GM18951 (cell line): ENCODE measurements at regions not wholly inside any gene's neighbourhood (a gene's known extent, or its start where the extent isn't known, plus 50 kb on each side); places are given as distances from the start of the nearest gene placed in this dataset.

Experiments
- POLR2A ChIP-seq: IDR thresholded peaks from 4 replicates; pipeline ENCODE4 v1.6.1; 2011; ENCODE audit warnings: mild to moderate bottlenecking; ENCODE audit not compliant: insufficient read length, insufficient read depth; ENCODE audit errors: extremely low read depth
- in situ Hi-C: fragments of 300-500 bp; cut with MboI; formaldehyde crosslinking; loops from one replicate; pipeline ENCODE4 v1.12.0; 2022; ENCODE audit warnings: low sequenced_read_pairs, mixed read lengths, inconsistent platforms; ENCODE audit not compliant: unreplicated experiment

DNA sequence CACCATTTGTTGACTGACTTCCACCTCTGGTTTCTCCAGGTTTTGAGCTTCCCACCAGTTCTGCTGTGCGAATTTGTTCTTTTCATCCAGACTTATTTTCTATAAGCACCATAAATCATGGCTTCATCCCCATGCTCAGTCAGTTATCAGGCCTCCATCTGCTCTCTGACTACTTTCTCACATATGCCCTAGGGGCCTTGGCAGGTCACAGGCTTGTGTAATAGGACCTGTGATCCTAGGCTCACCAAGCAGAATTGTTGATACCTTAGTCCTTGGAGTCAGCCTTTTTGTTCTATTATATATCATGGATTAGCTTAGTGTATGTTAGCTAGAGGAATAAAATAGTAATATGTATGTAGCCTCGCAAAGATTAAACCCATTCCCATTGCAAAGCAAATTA, 284.2 kb upstream of the TANK start:
- no peak for TF ChIP-seq POLR2A
- in situ Hi-C loops: no loop called here

DNA sequence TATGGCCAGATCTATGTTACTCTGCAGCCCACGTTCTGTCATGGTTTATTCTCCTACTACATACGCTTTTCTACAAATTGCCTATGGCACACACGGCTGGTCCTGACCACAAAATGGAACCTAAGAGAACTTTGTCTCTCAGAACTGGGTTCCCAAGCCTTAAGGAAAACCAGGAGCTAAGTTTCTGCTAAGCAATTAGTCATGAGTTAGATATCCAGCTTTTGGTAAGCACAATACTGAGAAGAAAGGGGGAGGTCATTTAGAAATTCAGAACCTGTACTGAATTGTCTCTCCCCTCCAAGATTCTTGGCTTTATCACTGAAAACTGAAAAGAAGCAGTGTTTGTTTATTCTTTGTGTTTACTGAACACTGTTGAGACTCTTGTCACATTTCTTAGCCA, 283.5 kb upstream of the TANK start:
- no peak for TF ChIP-seq POLR2A
- in situ Hi-C loops: no loop called here

DNA sequence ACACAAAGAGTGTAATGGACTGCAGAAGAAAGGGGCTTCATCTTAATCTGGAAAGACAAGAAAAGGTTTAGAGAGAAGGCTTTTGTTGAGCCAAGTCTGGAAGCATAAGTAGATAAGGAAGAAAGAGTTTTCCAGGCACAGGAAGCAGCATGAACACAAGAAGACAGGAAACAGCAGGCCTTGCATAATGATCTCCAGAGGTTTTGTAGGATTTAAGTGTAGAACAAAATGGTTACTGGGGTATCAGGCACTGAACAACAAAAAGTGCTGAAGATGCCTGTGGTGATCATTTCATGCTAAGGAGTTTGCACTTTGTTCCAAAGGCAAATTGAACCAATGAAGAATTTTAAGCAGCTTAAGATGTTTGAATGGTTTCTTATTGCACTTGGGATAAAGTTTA, 281.6 kb upstream of the TANK start:
- in situ Hi-C loops: no loop called here
- no peak for TF ChIP-seq POLR2A

DNA sequence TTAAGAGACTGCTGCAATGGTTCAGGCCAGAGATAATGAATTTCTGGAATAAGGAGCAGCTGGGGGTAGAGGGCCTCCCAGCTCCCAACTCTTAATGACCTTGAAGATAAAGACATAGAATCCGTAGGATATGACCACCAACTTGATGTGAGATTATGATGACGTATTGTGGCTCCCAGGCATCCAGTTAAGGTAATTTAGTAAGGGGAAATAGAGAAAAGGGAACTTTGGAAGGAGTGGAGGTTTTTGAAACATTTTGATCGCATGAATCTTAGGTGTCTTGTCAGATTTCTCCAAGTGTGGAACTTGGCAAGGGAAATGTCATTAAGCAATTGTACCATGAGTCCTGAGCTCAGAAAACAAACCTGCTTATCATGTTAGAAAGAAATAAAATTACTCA, 277.3 kb upstream of the TANK start:
- in situ Hi-C loops: no loop called here
- no peak for TF ChIP-seq POLR2A

DNA sequence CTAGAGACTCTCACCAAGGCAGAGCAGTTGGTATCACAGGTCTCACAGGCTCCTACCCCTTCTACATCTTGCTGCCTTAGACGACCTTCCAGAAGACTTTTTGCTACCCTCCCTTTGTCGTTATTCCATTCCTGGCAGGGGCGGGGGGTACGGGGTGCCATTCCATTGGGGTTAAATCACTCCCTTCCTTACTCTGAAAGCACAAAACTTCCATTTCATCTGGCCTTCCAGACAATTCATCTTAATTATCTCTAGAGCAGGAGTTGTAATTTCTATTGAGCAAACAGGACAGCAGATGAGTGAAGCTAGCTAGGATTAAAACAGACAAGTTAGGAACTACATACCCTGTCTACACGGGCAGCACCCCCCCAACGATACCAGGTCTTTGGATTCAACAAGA, 276.2 kb upstream of the TANK start:
- in situ Hi-C loops: no loop called here
- no peak for TF ChIP-seq POLR2A

DNA sequence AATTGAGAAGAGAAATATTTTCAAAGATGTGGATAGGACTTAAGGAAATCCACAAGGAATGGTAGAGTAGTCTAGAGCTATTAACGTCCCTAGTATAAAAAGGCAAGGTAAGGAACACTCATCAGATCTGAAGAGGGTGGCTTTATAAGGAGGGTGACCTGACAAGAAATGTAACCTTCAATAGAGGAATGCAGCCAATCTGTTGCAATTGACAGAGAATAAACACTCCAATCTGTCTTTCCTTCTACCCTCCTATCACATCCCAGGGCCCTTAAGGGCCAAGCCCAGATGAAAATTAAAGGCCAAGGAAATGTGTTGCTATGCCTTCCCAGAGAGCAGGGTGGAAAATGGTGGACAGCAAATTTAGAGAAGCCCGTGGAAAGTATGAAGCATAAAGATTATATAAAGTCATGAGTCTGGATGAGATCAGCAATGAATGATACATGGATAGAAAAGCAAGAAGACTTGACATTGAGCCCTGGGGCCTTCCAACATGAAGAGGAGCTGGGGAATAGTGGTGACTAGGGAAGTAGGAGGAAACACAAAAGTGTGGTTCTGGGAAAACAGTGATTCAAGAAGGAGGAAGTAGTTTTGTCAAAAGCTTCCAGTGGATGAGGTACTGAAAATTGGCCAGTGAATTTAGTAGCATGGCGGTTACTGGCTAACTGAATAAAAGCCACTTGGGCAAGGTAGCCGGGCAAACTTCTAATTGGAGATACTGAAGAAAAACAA, 270.6 kb upstream of the TANK start:
- no peak for TF ChIP-seq POLR2A
- in situ Hi-C loops: no loop called here

DNA sequence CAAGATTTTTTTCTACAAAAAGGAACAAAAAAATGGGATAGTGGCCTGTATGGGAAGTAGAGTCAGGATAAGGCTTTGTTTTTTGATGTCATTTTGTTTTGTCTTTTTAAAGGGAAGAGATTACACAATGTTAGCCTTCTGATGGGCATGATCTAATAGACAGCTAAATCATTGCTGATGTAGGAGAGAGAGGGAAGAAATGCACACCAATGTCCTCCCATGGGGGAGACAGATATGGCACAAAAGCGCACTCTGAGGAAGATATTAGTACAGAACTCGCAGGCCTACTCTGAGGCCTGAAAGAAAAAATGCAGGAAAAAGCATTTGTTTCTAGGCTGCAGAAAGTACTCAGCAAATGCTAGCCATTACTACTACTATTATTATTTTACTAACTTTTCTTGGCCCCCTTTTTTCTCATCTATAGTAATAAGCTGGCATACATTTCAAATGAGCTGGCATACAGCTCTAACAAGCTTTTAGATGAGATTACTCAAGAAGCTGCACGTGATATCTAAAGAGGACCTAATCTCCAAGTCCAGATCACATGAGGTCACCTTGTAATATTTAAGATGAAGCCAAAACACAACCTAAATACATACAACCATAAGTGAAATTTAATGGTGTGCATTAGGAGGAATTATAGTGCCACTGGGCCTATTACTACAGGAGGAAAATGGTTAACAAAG, 269.4 kb upstream of the TANK start:
- TF ChIP-seq POLR2A: no peak
- in situ Hi-C loops: no loop called here

DNA sequence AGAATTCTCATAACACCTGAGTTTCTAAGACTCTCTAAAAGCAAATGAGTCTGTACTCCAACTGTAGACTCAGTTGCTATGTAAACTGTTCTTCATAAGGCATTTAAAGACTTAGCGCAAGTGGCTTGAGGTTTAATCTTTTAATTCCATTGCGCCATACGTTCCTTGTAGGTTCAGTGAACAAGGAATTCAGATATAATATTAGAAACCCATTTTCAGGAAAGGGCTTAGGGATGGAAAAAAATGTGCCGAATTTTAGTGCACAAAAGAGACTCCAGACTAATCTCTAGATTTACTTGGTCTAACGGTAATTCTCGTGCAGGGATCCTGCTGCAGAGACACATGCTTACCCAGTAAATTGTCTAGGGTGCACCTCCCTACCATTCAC, 268.9 kb upstream of the TANK start:
- in situ Hi-C loops: no loop called here
- no peak for TF ChIP-seq POLR2A

DNA sequence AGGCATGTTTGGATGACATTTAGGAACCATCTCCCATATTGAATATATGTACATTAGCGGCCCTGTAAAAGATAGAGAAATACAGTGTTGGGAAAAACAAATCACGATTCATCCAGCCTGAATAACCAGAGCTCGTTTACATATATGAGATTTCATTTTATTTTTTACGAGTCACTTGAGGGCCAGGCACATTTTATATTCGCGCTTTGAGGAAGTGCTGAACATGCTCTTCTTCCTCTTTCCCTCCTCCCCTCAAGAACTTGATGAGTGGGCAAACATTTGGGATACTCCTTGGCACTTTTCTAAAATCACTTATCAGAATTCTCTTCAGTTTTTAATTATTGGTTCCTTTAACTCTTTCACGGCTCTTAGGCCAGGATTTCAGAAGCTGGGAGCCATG, 268.0 kb upstream of the TANK start:
- TF ChIP-seq POLR2A: no peak
- in situ Hi-C loops: no loop called here

DNA sequence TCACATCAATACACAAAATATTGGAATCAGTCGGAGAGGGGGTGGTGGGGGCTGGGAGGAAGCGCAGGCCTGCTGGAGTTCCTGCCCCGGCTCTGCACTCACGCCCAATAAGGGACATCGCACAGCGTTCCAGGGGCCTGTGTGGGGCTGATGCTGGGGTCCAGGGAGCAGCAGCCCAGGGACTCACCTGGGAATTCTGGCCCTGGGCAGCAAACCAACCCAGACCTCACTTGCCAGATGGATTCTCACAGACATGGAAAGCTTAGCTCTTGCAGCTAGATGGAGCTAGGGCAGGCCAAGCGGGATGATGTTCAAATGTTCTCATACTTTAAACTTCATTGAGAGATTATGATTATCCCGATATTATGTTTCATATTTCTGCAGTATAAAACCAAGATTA, 266.6 kb upstream of the TANK start:
- no peak for TF ChIP-seq POLR2A
- in situ Hi-C loops: no loop called here

DNA sequence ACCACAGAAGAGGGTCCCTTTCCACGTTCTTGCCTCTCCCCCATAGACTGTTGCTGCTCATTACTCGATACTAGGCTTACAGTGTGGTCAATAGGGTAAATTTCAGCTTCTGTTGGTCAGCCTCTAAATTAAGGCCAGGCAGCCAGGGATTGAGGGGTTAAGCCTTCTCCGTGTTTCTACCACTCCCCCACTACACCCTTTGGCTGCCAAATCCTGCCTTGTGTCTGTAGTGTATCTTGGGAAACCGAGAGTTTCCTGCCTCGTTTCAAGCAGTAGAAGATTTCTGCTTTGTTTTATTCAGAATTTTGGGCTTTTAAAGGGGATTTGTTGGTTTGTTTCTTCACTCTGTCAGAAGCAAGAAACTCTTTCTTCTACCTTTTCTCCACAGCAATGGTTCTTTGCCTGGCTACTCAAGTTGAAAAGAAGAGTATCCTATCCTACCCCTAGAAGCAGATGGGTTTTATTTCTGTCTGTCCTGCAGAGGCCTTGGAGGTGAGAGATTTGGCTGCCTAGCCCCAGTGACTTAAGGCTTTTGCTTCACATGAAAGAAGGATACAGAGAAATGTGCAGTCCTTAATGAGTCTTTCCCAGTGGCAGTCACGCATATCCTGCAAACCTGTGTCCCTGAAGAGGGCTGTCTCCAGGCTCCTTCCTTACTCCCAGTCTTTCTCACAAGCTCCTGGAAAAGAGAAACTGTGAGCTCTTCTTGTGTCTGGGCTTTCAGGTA, 261.5 kb upstream of the TANK start:
- in situ Hi-C loops: no loop called here
- no peak for TF ChIP-seq POLR2A

DNA sequence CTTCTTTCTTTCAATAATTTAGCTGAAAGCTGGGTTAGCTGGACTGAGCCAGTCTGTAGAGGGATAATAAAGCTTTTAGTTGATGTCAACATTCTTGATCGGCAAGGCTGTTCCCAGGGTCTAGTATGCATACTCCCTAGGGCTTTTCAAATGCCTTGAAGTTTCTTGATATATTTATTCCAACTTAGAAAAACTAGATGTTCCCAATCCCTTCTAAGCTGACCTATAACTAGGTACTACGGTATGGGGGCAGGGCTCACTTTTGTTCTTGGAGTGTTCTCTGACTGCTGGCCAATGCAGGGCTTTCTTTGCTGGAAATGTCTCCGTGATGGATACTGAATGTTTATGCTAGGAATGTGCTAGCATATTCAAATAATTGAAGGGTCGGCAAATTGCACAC, 258.6 kb upstream of the TANK start:
- TF ChIP-seq POLR2A: no peak
- in situ Hi-C loops: no loop called here

DNA sequence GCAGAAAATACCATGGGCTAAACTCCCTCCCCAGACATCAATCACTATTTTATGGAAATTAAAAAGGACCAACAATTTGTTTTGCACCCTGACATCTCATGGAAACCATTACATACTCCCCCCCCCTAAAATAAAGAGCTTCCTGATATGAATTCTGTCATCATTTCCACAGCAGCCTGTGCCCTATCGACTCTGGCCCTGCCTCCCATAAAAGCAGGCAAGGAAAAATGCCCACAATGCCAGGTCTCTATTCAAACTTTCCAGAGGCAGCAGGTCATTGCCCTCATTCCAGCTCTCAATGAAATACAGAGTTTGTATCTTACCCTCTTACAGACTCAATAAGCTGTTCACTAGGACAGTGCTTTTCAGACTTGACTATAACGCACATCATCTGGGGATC, 254.4 kb upstream of the TANK start:
- in situ Hi-C loops: no loop called here
- no peak for TF ChIP-seq POLR2A

DNA sequence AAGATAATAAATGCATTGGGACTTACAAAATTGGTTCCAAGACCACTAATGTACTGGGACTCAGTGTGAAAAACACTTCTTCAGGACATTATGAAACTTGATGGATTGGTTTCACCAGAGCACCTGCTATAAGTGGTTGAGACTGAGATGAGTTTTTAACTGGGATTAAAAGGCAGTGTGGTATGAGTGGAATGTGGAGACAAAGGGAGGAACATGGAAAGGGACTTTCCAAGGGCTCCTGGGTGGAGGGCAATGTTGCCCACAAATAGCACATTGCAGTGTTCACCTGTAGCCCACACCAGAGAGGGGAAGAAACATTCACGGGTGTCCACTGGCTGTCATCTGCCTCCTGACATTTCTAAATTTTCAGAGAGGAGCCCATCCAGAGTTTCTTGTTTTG, 253.3 kb upstream of the TANK start:
- no peak for TF ChIP-seq POLR2A
- in situ Hi-C loops: no loop called here

DNA sequence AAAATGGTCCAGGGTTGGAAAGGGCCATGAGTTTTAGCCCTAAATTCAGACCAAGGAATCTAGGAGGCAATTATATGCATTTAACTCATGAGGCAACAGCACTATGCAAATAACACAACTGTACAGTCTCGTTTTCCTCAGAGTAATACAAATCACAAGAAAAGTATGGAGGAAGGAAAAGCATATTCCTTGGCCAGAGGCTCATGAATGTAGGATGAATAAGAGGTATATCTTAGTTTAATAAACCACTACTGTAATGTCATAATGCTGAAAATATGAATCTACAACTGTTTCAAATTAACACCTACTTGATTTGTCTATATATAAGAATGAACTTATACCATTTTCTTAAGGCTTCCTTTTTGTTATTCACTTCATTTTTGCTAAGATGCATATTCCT, 252.5 kb upstream of the TANK start:
- TF ChIP-seq POLR2A: no peak
- in situ Hi-C loops: no loop called here
